Fibroblast of lung (primary cell): ENCODE measurements at regions not wholly inside any gene's neighbourhood (a gene's known extent, or its start where the extent isn't known, plus 50 kb on each side); places are given as distances from the start of the nearest gene placed in this dataset.

Experiments used
- EZH2 ChIP-seq: IDR thresholded peaks from 2 replicates; pipeline ENCODE4 v1.5.1; 2012; ENCODE audit warnings: low read length, control low read depth, mild to moderate bottlenecking; ENCODE audit errors: missing control alignments
- TF ChIP-seq, protein P1 (sequence below), 2 donors: IDR thresholded peaks in 1 of 2; conservative IDR thresholded peaks in 1 of 2; 1 replicate in 1 of 2; 2 replicates in 1 of 2; pipeline ENCODE4 v1.5.1; 2011 to 2012; ENCODE audit warnings: low read length in 2 of 2, control low read depth in 1 of 2, inconsistent platforms in 1 of 2, low read depth in 1 of 2, mild to moderate bottlenecking in 1 of 2

DNA sequence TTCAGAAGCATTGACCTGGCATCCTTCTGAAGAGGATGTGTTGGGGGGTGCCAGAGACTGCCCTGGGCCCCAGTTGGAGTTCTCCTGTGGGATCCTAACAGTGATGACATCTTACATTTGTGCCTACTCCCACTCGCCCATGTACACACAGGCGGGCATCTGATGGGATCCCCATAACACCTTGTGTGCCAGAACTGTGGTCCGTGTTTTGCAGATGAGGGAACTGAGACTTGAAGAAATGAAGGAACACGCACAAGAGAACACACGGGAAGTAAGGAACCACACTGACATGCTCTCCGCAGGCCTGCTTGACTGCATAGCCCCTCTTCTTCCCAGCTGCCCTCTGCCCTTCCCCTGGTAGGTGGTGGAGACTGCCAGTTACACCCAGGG lies 255.3 kb downstream of the MYCN start:
- TF ChIP-seq, protein P1, sequence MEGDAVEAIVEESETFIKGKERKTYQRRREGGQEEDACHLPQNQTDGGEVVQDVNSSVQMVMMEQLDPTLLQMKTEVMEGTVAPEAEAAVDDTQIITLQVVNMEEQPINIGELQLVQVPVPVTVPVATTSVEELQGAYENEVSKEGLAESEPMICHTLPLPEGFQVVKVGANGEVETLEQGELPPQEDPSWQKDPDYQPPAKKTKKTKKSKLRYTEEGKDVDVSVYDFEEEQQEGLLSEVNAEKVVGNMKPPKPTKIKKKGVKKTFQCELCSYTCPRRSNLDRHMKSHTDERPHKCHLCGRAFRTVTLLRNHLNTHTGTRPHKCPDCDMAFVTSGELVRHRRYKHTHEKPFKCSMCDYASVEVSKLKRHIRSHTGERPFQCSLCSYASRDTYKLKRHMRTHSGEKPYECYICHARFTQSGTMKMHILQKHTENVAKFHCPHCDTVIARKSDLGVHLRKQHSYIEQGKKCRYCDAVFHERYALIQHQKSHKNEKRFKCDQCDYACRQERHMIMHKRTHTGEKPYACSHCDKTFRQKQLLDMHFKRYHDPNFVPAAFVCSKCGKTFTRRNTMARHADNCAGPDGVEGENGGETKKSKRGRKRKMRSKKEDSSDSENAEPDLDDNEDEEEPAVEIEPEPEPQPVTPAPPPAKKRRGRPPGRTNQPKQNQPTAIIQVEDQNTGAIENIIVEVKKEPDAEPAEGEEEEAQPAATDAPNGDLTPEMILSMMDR (conservative IDR thresholded peaks at IDR 0.05 in 1 of 2, IDR thresholded peaks at IDR 0.05 in 1 of 2; ENCODE audit: low read depth in 1 of 2, low read length in 2 of 2): no peak
- TF ChIP-seq EZH2: no peak
